A549 (cell line): ENCODE measurements at regions not wholly inside any gene's neighbourhood (a gene's known extent, or its start where the extent isn't known, plus 50 kb on each side); places are given as distances from the start of the nearest gene placed in this dataset.

ENCODE experiments used
- CTCF ChIP-seq: fragments of >200 bp; sonication (Bioruptor Twin); formaldehyde crosslinking; IDR thresholded peaks from 3 replicates; pipeline ENCODE4 v1.5.1; 2016
- FOXS1 ChIP-seq: fragments of 250-450 bp; sonication (Bioruptor Pico); IDR thresholded peaks from 2 replicates; pipeline ENCODE4 v1.5.0; 2020; ENCODE audit warnings: mild to moderate bottlenecking, moderate library complexity
- GATA3 ChIP-seq: IDR thresholded peaks from 2 replicates; pipeline ENCODE4 v1.6.1; 2012; ENCODE audit warnings: borderline replicate concordance
- JUN ChIP-seq, 2 experiments: fragments of >200 bp; sonication (Bioruptor Twin); formaldehyde crosslinking; IDR thresholded peaks; 2 replicates in 1 of 2; 3 replicates in 1 of 2; pipeline ENCODE4 v1.6.1; 2016 to 2017
- KDM1A ChIP-seq: fragments of 200-600 bp; sonication (generic); IDR thresholded peaks from 2 replicates; pipeline ENCODE4 v1.6.1; 2016; ENCODE audit warnings: low read depth, mild to moderate bottlenecking
- POLR2A ChIP-seq: IDR thresholded peaks from 2 replicates; pipeline ENCODE4 v1.6.1; 2012; ENCODE audit warnings: mild to moderate bottlenecking, low read length

GRCh38 chrX:149213264-149213663 lies 291.8 kb downstream of the IDS start:
- no peak for TF ChIP-seq FOXS1 (CRISPR knock-in tag)
- TF ChIP-seq POLR2A = no peak
- TF ChIP-seq CTCF = no peak
- TF ChIP-seq GATA3 = no peak
- no peak for TF ChIP-seq JUN (IDR thresholded peaks at IDR 0.05)
- no peak for TF ChIP-seq KDM1A
